ENCODE measurements at regions not wholly inside any gene's neighbourhood (a gene's known extent, or its start where the extent isn't known, plus 50 kb on each side); places are given as distances from the start of the nearest gene placed in this dataset.

DNA sequence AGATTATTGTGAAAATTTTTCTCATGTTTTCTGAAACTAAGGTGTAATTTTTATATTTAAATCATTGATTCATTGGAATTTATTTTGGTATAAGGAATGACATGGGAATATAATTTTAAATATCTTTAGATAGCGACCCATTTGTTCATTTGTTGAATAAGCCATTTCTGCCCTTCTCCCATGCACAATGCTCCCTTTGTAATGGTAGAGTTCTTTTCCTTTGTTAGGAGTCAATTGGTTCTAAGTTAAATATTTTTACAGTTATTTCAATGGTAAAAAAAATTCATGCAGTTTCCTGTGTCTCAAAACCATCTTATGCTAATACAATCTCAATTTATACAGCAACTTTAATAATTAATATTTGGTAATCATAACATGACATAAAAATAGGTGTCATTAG lies 218.8 kb upstream of the C11orf87 start:
- no peak for TF ChIP-seq POLR2A (IDR thresholded peaks at IDR 0.05)
- TF ChIP-seq, protein P1, sequence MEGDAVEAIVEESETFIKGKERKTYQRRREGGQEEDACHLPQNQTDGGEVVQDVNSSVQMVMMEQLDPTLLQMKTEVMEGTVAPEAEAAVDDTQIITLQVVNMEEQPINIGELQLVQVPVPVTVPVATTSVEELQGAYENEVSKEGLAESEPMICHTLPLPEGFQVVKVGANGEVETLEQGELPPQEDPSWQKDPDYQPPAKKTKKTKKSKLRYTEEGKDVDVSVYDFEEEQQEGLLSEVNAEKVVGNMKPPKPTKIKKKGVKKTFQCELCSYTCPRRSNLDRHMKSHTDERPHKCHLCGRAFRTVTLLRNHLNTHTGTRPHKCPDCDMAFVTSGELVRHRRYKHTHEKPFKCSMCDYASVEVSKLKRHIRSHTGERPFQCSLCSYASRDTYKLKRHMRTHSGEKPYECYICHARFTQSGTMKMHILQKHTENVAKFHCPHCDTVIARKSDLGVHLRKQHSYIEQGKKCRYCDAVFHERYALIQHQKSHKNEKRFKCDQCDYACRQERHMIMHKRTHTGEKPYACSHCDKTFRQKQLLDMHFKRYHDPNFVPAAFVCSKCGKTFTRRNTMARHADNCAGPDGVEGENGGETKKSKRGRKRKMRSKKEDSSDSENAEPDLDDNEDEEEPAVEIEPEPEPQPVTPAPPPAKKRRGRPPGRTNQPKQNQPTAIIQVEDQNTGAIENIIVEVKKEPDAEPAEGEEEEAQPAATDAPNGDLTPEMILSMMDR (IDR thresholded peaks at IDR 0.05): no peak

Data from adrenal gland (tissue), 5 donors.